Erythroblast (primary cell): ENCODE measurements at regions not wholly inside any gene's neighbourhood (a gene's known extent, or its start where the extent isn't known, plus 50 kb on each side); places are given as distances from the start of the nearest gene placed in this dataset.

Experiments used
- GATA1 ChIP-seq: IDR thresholded peaks from 2 replicates; pipeline ENCODE4 v1.6.1; 2011; ENCODE audit warnings: low read depth, mild to moderate bottlenecking, control low read depth, low read length, moderate library complexity
- POLR2A ChIP-seq: IDR thresholded peaks from 2 replicates; pipeline ENCODE4 v1.6.1; 2011; ENCODE audit warnings: mild to moderate bottlenecking, low read length

- TF ChIP-seq POLR2A (no peak), GATA1 (no peak)
These were observed 597.7 kb downstream of the OTOL1 start for GRCh38 chr3:162094301-162094700.
